GM21576 (cell line): ENCODE measurements at regions not wholly inside any gene's neighbourhood (a gene's known extent, or its start where the extent isn't known, plus 50 kb on each side); places are given as distances from the start of the nearest gene placed in this dataset.
"Not testable (repeated sequence)": the region's sequence is repeated elsewhere in the genome, so short reads cannot be mapped to it uniquely, and the experiment has no call there.

Experiments used
- ATAC-seq: cut with Tn5 transposase; IDR thresholded peaks from one replicate; pipeline ENCODE4 v1.9.1; 2021; ENCODE audit warnings: mild to moderate bottlenecking, moderate library complexity; ENCODE audit not compliant: unreplicated experiment

DNA sequence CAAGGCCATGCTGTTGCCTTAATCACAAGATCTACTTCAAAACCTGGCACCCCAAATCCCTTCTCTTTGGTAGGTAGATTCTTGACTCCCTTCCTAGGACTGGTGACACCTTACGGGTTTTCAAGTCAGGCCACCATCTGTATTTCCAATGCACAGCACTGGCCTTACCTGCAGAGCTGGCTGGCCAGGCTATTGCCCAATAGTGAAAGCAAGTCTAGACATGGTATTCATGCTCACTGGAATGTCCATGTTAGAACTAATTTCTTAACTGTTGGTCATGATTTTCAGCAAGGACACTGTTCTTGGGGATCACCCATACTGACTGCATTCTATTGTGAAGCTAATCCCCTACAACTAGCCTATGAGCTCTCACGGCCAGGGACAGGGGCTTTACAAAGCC lies 313.1 kb upstream of the RNF32 start:
- ATAC-seq = no peak

DNA sequence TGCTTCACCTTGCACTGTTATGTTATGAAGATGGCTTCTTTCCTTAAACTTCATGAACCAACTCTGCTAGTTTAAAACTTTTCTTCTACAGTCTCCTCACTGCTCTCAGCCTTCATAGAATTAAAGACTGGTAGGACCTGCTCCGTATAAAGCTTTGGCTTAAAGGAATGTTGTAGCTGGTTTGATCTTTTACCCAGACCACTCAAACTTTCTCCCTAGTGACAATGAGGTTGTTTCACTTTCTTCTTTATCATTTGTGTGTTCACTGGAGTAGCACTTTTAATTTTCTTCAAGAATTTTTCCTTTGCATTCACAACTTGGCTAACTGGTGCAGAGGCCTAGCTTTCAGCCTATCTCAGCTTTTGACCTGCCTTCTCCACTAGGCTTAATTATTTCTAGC lies 316.4 kb upstream of the RNF32 start:
- no peak for ATAC-seq

DNA sequence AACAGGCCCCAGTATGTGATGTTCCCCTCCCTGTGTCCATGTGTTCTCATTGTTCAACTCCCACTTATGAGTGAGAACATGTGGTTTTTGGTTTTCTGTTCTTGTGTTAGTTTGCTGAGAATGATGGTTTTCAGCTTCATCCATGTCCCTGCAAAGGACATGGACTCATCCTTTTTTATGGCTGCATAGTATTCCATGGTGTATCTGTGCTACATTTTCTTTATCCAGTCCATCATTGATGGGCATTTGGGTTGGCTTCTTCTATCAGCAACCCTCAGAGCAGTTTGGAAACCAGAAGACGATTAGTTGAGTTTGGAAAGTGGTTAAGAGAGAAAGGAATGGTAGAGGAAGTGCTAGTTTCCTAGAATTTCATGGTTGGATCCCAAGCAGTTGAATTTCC lies 319.1 kb upstream of the RNF32 start:
- ATAC-seq = not testable (repeated sequence)

- ATAC-seq = no peak
Observed at GRCh38 chr7:156318926-156319325, 321.6 kb upstream of the RNF32 start.

DNA sequence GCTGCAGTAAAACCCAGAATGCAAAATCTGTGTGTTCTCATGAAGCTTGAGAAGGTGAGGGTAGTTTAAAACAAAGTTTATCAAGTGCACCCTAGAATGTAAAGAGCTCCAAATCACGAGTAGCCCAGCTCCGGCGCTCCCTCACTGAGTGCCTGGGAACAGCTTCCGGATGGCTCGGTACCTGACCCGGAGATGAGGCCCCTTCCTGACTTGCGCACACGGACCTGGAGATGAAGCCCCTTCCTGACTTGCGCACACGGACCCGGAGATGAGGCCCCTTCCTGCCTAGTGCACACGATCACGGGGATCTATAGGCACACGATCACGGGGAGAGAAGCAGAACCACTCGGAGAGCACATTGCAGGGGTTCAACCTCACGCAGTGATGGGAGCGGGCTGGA lies 322.1 kb upstream of the RNF32 start:
- ATAC-seq = no peak

DNA sequence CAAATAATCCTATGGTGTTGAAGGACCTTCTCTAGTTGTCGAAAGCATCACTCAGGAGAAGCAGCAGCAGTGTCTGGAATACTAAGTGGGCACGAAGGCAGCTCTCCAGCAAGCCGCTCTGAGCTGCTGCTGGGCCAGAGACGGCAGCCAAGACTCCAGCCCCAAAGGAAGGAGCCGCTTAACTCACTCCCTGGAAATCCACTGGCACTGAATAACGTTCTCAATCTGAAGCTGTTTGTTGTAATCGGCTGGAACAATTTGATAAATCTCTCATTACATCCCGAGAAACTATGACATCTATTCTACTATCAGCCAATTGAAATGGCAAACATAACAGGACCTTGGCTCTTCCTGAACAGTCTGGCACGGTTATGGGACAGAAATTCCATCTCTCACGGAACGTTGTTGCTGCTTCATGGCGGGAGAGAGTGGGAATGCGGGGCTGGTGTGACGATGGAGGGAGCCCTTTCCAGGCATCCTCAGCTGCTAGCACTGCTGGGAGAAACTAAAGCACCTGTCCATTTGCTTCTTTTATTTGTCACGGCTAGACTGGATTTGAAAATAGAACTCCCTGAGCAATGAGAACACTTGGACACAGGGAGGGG lies 331.5 kb upstream of the RNF32 start:
- ATAC-seq = no peak

DNA sequence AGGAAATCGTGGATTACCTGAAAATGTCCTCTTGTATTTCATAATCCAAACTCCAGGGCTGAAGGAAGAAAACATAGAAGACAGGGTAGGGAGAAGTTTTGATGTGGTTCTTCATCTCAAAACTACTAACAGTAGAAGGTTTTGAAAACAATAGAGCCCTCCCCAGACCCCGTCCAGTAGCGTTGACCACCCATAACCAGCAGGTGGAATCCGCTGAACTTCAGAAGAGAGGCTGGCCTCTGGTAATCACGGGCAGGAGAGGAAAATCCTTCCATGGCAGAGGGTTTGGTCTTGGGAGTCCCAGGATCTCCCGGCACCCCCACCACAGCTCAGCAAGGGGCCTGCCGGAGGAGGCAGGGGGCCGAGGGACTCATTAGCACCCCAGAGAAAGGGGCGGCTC lies 333.4 kb upstream of the RNF32 start:
- no peak for ATAC-seq

GRCh38 chr7:156305351-156305750 lies 335.2 kb upstream of the RNF32 start:
- ATAC-seq = no peak

DNA sequence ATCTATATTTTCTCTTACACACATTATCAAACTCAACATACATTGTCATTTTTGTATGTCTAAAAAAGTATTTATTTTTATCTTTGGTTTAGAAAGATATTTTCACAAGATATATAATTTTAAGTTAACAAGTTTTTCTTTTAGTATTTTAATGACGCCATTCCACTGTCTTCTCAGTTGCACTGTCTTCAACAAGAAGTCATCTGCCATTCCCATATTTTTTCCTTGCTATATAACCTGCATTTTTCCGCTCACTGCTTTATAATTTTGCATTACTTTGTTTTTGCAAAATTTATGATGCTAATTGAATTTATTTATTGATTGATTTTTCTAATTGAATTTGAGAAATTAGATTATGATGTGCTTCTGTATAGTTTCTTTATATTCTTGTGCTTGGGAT lies 357.8 kb upstream of the RNF32 start:
- no peak for ATAC-seq

GRCh38 chr7:156279635-156280034 lies 360.9 kb upstream of the RNF32 start:
- no peak for ATAC-seq

DNA sequence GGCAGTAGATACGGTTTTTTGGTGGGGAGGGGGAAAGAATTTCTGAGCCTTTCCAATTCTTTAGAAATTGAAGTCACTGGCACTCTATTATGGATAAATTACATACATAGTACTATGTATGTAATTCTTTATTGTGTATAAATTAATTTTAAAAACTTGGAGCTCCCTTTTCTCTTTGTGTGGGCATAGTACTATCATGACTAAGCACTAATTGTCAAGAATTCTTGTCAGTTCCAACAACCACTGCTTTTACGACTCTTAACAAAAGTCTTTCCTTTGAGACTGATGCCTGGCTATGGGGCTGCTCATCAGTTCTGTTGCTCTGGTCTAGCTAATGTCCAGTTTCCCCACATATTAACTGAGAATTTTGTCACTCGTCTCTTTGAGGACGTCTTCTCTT lies 365.3 kb upstream of the RNF32 start:
- no peak for ATAC-seq

DNA sequence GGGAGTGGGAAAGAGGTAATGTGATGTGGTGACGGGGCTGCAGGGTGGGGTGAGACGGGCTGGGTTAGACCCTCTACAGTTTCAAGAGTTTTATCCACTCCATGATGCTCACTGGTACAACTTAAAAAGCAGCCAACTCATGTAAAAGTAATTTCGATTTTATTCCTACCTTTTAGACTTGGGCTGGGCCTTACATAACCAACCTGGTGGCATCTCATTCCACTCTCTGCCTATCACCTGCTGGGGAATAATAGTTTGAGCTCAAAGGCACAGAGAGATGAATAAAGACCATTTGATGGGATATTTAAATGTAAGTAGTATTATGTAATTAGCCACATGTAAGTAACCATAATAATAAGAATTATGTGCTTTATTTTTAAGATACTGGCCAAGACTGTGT lies 366.0 kb upstream of the RNF32 start:
- no peak for ATAC-seq

DNA sequence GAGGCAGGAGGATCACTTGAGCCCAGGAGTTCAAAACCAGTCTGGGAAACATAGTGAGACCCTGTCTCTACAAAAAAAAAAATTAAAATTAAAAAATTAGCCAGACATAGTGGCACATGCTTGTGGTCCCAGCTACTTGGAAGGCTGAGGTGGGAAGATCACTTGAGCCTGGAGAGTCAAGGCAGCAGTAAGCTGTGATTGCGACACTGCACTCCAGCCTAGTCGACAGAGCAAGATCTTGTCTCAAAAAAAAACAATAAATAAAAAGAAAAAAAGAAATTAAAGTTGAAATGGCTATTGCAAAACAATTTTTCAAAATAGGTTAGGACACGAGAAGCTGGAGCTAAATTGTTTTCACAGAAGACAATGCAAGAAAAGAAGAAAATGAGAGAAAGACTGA lies 379.0 kb upstream of the RNF32 start:
- ATAC-seq = no peak

- no peak for ATAC-seq
Observed at GRCh38 chr7:156257904-156258303, 382.7 kb upstream of the RNF32 start.

DNA sequence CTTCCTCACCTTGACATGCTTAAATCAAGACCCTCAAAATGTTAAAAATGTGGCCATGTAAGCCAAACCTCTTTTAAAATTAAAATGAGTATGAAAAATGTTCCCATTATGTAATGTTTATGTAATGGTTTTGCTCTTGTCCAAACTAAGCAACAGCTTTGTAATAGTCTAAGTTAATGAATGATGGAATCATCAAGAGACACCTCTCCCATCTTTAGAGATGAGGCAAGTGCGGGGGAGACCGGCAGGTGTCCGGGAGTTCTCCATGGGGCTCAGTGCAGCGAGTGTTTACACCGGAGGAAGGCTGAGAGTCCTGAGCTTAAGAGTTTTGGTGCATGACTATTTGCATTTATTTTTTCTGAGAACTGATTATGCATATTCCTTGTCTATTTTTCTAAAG lies 384.9 kb upstream of the RNF32 start:
- ATAC-seq = no peak

GRCh38 chr7:156251861-156252260 lies 388.7 kb upstream of the RNF32 start:
- ATAC-seq = no peak

GRCh38 chr7:156240532-156240931 lies 400.0 kb upstream of the RNF32 start:
- no peak for ATAC-seq

GRCh38 chr7:156238366-156239133 lies 402.0 kb upstream of the RNF32 start:
- no peak for ATAC-seq

- no peak for ATAC-seq
Observed at GRCh38 chr7:156237614-156238013, 403.0 kb upstream of the RNF32 start.

DNA sequence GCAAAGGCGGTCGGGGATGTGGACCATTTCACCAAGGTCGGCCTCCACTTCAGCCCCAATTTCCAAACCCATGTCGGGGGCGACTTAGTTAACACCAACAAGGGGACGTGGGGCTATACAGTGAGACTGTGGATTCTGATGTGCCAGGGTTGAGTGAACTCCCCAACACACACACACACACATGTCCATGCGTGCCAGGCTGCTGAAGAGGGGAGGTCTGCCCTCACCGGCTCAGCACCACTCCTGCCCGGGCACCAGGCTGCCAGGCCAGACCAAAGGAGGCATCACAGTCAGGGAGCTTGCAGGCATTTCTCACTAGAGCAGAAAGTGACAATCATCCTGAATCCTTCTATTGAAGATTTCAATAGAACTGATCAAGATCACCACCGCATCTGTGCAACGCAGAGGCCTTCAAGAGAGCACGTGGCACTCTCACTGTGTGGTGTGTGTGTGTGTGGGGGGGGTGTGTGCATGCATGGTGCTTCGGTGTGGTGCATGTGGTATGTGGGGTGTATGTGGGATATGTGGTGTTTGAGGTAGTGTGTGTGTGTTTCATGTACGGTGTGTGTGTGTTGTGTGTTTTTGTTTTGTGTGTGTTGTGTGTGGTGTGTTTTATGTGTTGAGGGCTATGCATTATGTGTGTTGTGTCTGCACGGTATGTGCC lies 403.5 kb upstream of the RNF32 start:
- ATAC-seq = no peak

GRCh38 chr7:156236181-156236889 lies 404.2 kb upstream of the RNF32 start:
- no peak for ATAC-seq
